ENCODE measurements at regions not wholly inside any gene's neighbourhood (a gene's known extent, or its start where the extent isn't known, plus 50 kb on each side); places are given as distances from the start of the nearest gene placed in this dataset.

DNA sequence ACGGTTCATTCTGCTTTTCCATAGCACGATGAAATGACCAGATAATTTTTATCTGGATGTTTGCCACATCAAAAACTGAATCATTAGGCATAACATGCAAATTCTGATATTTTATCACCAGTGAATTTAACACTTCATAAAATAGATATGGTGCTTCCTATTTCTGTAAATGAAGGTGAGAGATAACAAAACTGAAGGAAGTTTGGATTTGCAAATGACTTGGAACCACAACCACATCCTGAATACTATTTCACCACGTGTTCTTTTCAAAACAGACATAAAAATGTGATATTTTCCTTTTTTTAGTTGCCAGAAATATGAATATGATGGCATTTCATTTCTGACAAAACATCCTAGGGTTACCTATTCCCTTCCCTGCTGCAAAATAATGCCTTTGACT lies 146.1 kb downstream of the EDN1 start (continued):
- no peak for TF ChIP-seq SP1 (CRISPR knock-in tag; conservative IDR thresholded peaks at IDR 0.05)
- TF ChIP-seq, protein P1, sequence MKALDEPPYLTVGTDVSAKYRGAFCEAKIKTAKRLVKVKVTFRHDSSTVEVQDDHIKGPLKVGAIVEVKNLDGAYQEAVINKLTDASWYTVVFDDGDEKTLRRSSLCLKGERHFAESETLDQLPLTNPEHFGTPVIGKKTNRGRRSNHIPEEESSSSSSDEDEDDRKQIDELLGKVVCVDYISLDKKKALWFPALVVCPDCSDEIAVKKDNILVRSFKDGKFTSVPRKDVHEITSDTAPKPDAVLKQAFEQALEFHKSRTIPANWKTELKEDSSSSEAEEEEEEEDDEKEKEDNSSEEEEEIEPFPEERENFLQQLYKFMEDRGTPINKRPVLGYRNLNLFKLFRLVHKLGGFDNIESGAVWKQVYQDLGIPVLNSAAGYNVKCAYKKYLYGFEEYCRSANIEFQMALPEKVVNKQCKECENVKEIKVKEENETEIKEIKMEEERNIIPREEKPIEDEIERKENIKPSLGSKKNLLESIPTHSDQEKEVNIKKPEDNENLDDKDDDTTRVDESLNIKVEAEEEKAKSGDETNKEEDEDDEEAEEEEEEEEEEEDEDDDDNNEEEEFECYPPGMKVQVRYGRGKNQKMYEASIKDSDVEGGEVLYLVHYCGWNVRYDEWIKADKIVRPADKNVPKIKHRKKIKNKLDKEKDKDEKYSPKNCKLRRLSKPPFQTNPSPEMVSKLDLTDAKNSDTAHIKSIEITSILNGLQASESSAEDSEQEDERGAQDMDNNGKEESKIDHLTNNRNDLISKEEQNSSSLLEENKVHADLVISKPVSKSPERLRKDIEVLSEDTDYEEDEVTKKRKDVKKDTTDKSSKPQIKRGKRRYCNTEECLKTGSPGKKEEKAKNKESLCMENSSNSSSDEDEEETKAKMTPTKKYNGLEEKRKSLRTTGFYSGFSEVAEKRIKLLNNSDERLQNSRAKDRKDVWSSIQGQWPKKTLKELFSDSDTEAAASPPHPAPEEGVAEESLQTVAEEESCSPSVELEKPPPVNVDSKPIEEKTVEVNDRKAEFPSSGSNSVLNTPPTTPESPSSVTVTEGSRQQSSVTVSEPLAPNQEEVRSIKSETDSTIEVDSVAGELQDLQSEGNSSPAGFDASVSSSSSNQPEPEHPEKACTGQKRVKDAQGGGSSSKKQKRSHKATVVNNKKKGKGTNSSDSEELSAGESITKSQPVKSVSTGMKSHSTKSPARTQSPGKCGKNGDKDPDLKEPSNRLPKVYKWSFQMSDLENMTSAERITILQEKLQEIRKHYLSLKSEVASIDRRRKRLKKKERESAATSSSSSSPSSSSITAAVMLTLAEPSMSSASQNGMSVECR (CRISPR knock-in tag; IDR thresholded peaks at IDR 0.05; ENCODE audit: borderline replicate concordance), result no peak
- no peak for TF ChIP-seq USF1 (CRISPR knock-in tag; IDR thresholded peaks at IDR 0.05)
- no peak for TF ChIP-seq NFYB (CRISPR knock-in tag; conservative IDR thresholded peaks at IDR 0.05; ENCODE audit: low read depth)
- TF ChIP-seq STAT6 (CRISPR knock-in tag; conservative IDR thresholded peaks at IDR 0.05; ENCODE audit: low read depth), result no peak

- peaks cover 13% of the 10 kb centered on the region for H3K4me1 Mint-ChIP-seq
- H3K27me3 Mint-ChIP-seq (ENCODE audit: low read depth), result no peaks in the 10 kb centered on the region
- ChIA-PET CTCF (no interaction called here), POLR2A (no interaction called here)
- no peak overlapping the region for H3K27ac Mint-ChIP-seq
- no peak for ATAC-seq
- H3K36me3 Mint-ChIP-seq, result peaks cover 31% of the 10 kb centered on the region
- DNase-seq (ENCODE audit: low spot score), result no peak
- peaks cover 41% of the 10 kb centered on the region for H3K9me3 Mint-ChIP-seq
- no peak overlapping the region for H3K4me3 Mint-ChIP-seq
- TF ChIP-seq, protein P2, sequence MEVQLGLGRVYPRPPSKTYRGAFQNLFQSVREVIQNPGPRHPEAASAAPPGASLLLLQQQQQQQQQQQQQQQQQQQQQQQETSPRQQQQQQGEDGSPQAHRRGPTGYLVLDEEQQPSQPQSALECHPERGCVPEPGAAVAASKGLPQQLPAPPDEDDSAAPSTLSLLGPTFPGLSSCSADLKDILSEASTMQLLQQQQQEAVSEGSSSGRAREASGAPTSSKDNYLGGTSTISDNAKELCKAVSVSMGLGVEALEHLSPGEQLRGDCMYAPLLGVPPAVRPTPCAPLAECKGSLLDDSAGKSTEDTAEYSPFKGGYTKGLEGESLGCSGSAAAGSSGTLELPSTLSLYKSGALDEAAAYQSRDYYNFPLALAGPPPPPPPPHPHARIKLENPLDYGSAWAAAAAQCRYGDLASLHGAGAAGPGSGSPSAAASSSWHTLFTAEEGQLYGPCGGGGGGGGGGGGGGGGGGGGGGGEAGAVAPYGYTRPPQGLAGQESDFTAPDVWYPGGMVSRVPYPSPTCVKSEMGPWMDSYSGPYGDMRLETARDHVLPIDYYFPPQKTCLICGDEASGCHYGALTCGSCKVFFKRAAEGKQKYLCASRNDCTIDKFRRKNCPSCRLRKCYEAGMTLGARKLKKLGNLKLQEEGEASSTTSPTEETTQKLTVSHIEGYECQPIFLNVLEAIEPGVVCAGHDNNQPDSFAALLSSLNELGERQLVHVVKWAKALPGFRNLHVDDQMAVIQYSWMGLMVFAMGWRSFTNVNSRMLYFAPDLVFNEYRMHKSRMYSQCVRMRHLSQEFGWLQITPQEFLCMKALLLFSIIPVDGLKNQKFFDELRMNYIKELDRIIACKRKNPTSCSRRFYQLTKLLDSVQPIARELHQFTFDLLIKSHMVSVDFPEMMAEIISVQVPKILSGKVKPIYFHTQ (CRISPR knock-in tag; IDR thresholded peaks at IDR 0.05), result no peak
- TF ChIP-seq OVOL2 (CRISPR knock-in tag; IDR thresholded peaks at IDR 0.05; ENCODE audit: borderline replicate concordance) (no peak), TP53 (CRISPR knock-in tag; IDR thresholded peaks at IDR 0.05) (no peak), CREM (CRISPR knock-in tag; IDR thresholded peaks at IDR 0.05) (no peak), ZNF232 (CRISPR knock-in tag; IDR thresholded peaks at IDR 0.05) (no peak), KAT7 (CRISPR knock-in tag; IDR thresholded peaks at IDR 0.05; ENCODE audit: borderline replicate concordance) (no peak), ATF1 (CRISPR knock-in tag; IDR thresholded peaks at IDR 0.05) (no peak), GABPB1 (CRISPR knock-in tag; IDR thresholded peaks at IDR 0.05) (no peak), ZNF416 (CRISPR knock-in tag; IDR thresholded peaks at IDR 0.05) (no peak), STAT6 (CRISPR knock-in tag; conservative IDR thresholded peaks at IDR 0.05; ENCODE audit: low read depth) (no peak), SMAD4 (CRISPR knock-in tag; IDR thresholded peaks at IDR 0.05) (no peak), TEAD4 (CRISPR knock-in tag; IDR thresholded peaks at IDR 0.05) (no peak), ELF4 (CRISPR knock-in tag; IDR thresholded peaks at IDR 0.05; ENCODE audit: low read depth) (no peak), CBFB (CRISPR knock-in tag; IDR thresholded peaks at IDR 0.05; ENCODE audit: low read depth) (no peak)
- TF ChIP-seq, protein P3, sequence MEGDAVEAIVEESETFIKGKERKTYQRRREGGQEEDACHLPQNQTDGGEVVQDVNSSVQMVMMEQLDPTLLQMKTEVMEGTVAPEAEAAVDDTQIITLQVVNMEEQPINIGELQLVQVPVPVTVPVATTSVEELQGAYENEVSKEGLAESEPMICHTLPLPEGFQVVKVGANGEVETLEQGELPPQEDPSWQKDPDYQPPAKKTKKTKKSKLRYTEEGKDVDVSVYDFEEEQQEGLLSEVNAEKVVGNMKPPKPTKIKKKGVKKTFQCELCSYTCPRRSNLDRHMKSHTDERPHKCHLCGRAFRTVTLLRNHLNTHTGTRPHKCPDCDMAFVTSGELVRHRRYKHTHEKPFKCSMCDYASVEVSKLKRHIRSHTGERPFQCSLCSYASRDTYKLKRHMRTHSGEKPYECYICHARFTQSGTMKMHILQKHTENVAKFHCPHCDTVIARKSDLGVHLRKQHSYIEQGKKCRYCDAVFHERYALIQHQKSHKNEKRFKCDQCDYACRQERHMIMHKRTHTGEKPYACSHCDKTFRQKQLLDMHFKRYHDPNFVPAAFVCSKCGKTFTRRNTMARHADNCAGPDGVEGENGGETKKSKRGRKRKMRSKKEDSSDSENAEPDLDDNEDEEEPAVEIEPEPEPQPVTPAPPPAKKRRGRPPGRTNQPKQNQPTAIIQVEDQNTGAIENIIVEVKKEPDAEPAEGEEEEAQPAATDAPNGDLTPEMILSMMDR (IDR thresholded peaks at IDR 0.05), result no peak
- TF ChIP-seq, protein P4, sequence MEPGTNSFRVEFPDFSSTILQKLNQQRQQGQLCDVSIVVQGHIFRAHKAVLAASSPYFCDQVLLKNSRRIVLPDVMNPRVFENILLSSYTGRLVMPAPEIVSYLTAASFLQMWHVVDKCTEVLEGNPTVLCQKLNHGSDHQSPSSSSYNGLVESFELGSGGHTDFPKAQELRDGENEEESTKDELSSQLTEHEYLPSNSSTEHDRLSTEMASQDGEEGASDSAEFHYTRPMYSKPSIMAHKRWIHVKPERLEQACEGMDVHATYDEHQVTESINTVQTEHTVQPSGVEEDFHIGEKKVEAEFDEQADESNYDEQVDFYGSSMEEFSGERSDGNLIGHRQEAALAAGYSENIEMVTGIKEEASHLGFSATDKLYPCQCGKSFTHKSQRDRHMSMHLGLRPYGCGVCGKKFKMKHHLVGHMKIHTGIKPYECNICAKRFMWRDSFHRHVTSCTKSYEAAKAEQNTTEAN (CRISPR knock-in tag; IDR thresholded peaks at IDR 0.05), result no peak
Observed at GRCh38 chr6:12436683-12437082, 146.5 kb downstream of the EDN1 start.
